HG03196 (cell line): ENCODE measurements at regions not wholly inside any gene's neighbourhood (a gene's known extent, or its start where the extent isn't known, plus 50 kb on each side); places are given as distances from the start of the nearest gene placed in this dataset.

ENCODE experiments used
- ATAC-seq: cut with Tn5 transposase; IDR thresholded peaks from one replicate; pipeline ENCODE4 v1.9.1; 2021; ENCODE audit not compliant: unreplicated experiment

DNA sequence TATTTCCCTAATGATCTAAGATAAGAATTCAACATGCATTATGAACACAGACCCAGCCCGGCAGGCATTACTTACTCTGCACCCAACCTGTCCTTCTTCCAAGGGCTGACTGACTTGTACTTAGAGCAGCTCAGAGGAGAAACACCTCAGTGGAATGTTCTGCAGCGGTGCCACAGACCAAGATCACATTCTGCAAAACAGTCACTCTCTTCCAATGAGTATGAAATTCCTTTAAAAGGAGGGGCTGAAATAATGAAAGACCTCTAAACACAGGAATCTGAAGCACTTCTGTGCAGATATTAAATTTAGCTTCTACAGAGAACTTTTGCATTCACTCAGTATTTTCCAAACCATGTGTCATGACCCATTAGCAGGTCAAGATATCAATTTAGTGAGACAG, 172.9 kb downstream of the ZDHHC21 start:
- no peak for ATAC-seq

DNA sequence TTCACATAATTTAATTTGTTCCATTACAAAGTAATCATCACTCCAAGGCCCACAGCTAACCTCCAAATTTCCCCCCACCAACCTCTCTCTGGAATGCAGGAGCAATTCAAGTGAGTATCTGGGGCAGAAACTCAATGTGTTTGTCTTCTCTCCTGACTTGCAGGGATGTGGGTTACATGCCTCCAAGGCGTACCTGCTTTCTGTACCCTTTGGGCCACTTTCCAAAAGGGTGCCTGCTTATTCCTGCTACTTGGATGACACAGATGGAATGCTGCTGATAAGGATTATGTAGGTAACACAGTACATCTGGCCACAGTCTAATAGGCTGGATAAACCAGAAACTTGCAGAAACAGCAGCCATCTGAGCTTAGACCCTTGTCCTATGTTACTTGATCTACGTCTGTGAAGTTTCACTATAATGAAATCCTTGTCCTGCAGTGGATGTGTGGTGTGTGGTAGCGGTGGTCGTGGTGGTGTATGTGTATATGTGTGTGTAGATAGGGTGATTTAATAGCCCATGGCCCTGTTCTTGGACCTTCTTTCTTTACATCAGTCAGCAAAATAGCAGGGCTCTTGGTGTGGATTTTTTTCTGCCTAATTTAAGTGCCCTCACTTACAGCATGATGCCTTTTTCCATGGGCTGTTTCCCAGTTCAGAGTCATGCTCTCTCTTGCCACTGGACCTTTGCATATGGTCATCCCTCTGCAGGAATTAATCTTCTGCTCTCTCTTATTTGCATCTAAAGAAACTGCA, 175.9 kb downstream of the ZDHHC21 start:
- ATAC-seq, result no peak

DNA sequence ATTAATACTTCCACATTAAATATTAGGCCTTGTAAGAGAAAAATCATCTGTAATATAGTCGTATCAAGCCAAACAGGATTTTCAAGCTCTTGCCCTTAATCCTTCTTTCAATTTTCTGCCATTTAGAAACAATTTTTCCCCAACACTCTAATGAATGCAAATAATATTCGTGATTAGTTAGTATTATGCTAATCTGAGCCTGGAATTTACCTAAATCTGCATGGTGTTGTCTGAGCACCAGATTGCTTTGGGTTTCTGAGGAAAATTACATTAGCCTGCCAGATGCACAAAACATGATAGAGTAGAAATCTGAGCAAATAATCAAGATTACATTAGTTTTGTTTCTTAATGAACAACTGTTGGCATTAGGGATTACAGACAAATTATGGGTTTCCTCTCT, 176.6 kb downstream of the ZDHHC21 start:
- ATAC-seq, result no peak

GRCh38 chr9:14515571-14516198, 177.5 kb downstream of the ZDHHC21 start:
- no peak for ATAC-seq

DNA sequence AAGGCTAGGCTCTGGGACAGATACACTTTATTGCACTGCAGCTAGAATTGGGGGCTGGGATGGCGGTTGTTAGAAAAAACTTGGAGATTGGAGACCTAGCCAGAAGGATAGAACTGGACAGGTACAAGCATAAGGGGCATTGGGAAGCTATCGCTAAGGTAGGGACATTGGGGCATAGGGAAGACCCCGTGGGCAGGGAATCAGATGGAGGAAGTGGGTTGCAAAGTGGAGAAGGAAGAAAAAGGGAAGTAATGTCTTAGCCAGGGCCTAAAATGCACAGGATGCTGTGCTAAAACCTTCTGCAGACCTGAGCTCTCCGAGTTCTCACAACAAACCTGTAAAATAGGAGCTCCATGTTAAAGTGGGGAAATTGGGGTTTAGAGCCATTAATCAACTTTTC, 178.2 kb downstream of the ZDHHC21 start:
- no peak for ATAC-seq

DNA sequence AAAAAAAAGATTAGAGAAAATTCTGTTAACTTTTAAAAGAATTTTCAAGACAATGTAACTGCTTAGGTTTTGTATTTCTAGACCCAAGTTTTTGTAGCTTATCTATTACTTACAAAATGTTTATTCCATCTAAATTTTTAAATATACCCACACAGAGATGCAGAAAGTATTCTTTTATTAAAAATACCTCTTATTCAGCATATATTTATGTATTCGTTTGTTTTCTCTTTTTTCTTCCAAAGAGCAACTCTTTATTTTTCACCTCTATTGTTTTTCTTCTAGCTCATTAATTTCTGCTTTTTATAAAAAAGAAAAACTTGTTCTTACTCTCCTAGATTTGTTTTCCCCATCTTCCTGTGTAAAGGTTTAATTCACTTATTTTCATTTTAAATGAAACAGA, 180.3 kb downstream of the ZDHHC21 start:
- ATAC-seq, result no peak

DNA sequence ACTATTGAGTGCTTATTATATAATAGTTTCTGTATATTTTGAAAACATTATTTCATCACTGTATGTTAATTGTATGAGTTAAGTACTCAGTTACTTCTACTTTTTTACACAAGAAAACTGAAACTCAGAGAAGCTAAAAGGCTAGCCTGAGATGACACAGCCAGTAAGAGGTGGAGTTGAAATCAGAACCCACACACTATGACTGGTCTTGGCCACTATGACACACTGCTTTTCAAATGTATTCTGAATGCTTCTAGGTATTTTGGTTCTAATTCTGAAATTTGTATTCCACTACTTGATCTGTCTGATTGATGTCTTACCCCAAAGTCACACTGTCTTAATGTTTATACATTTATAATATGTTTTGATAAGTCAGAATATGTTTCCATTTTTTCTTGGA, 181.8 kb downstream of the ZDHHC21 start:
- no peak for ATAC-seq

DNA sequence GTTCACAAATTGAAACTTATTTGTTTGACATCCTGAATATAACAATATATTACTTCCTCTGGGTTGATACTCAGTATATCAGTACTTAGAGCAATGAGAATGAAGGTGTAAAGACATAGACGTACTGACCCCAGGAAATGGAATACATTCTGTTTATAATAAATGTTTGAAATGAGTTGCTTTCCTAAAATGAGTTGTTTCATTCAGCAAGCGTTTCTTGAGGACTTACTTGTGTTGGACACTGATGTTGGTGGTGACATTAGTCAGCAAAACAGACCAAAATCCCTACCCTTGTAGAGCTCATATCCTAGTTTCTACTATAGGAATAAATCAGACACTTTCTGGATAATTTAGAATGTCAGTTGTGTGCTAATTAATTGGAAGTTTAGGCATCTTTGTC, 184.3 kb downstream of the ZDHHC21 start:
- ATAC-seq, result no peak

- ATAC-seq, result no peak
Observed at GRCh38 chr9:14501366-14501765, 187.4 kb upstream of the NFIB start.

- no peak for ATAC-seq
Observed at GRCh38 chr9:14500705-14501104, 186.8 kb upstream of the NFIB start.

DNA sequence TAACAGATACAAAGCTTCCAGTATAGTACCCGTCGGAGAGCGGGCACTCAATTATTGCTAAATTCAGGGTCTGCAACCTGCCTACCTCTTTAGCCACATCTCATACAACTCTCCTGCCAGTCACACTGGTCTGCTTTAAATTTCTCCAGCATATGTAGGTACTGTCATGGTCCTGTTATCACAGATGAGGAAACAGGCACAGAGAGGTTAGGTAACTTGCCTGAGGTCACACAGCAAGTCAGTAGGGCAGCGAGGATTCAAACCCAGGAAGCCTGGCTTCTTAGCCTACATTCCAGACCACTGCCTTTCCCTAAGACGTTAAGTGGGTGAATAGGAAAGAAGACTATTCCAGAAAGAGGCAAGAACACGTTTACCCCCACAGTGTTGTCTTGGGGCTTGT, 186.0 kb upstream of the NFIB start:
- ATAC-seq, result no peak

GRCh38 chr9:14498824-14499223, 184.9 kb upstream of the NFIB start:
- no peak for ATAC-seq

GRCh38 chr9:14497476-14497875, 183.5 kb upstream of the NFIB start:
- no peak for ATAC-seq

DNA sequence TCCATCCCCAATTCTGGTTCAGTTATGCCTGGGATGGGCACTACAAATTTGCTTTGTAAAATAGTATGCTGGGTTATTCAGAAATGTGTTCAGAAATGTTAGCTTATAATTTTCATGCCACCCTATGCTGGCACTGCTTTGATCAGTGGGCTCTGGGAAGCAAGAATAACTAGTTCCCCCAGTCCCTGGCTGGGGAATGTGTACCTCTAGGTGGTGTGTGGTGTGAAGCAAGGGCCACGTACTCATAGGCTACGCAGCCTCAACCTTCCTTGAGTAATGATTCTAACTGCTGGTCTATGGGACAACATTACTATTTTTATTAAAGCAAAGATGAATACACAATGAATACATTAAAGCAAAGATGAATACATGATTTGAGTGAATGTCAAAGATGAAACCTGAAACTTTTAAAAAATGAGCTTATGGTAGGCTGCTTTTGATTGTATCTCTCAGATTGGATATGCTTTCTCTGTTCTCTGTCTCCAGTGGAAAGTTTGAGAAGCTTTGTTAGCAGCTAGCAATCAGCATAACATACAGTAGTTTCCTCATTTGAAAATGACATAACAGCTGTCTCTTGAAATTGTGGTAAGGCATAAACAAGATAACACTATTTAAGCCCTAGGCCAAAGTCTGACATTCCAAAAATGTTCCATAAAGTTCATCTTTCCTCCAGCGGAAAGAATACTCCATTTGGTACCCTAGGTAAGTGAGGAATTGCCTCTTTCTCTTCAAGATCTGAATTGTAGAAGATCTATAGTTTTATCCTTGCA, 174.7 kb upstream of the NFIB start:
- ATAC-seq, result no peak

DNA sequence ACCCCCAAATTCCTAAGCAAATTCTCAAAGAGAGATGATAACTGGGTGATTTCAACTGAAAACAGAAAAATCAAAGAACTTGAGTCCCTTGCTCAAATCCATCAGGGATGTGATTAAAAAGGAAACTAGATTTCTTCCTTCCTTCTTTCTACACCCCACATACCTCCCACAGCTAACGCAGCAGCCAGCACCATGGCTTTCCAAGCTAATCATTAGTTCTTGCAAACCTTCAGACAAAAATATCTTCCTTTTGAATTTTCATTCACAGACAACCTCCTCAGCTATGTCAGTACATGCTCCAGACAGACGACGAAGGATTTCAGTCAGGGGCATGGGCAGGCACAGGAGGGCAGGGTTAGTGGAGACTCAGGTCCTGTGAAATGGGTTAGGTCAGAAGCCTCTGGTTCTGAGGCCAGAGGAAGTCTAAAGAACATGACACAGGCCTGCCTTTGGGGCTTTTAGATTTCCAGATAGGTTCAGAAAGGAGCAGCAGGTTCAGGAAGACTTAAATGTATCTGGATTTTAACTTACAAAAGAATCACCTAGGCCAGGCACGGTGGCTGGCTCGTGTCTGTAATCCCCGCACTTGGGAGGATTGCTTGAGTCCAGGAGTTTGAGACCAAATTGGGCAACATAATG, 173.7 kb upstream of the NFIB start:
- ATAC-seq, result no peak

GRCh38 chr9:14485366-14485765, 171.4 kb upstream of the NFIB start:
- ATAC-seq, result no peak

DNA sequence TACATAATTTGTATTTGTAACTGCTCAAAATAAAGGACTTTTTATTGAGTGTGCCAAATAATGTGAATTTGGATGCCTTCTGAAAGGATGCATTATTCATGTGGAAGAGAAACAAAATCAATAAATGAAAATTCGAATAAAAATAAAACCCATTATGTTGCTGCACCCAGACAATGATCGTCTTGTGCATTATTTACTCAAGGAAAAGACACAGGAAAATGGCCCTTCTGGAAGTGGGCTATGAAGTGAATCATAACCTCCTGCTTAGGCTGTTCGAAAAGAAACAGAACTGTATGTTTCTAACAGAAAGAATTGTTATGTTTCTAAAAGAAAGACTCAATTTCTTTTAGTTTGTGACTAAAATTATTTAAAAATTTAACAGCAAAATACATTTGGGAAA, 168.9 kb upstream of the NFIB start:
- ATAC-seq, result no peak

GRCh38 chr9:14480526-14480925, 166.6 kb upstream of the NFIB start:
- no peak for ATAC-seq

DNA sequence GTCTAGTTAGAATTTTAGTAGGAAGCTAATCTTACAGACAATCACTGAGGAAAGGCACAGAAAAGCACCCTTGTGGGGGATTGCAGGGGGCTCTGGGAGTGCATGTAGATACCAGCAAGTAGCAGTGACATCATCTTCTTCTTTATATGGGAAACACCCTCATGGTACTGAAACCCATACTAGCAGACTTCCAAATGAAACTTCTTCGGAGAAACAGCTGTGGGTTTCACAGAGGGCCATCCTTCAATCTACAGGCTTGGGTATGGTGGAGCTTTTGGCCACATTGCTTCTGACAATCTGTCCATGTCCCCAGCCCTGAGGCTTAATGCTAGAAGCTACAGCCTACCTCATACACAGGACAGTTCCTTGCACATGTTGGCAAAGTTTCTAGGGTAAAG, 165.2 kb upstream of the NFIB start:
- no peak for ATAC-seq

DNA sequence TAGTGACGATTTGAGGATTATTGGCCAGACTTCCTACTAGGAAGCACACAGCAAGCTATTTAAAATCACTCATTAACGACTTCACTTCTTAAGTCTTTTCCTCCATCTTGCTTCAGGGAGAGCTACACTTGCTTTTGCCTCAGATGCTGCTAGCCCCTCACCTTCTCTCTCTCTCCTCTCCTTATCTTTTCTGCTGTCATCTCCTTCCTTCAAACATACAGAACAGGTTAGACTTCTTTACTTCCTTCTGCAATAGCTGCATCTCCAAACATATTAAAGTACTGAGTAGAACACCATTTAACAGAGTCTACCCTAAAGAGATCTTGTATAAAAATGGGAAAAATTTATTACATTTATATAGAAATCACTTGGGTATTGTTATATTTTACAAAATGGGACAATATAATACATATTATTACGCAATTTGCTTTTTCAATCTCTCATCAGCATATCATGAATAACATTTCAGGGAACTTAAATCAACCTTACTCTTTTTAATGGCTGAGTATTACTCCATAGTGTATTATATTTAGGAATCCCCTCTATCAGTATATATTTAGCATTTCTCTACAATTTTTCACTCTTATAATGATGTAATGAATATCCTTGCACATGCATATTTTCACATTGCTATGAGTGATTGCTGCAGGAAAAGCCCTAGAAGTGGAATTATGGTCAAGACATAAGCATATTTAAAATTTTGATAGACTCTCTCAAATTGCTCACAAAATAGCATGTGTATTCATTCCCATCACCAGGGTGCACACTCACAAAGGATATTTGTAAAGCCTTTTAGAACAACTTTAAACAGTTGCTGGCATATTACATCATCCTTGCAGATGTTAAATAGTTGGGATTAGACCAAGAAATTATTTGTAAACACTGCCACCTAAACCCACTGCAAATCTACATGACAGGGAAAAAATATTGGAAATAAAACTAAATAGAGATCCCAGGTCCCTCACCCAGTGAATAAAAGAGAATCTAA, 164.5 kb upstream of the NFIB start:
- ATAC-seq, result no peak

GRCh38 chr9:14471041-14471440, 157.1 kb upstream of the NFIB start:
- no peak for ATAC-seq
